ENCODE measurements at regions not wholly inside any gene's neighbourhood (a gene's known extent, or its start where the extent isn't known, plus 50 kb on each side); places are given as distances from the start of the nearest gene placed in this dataset.

DNA sequence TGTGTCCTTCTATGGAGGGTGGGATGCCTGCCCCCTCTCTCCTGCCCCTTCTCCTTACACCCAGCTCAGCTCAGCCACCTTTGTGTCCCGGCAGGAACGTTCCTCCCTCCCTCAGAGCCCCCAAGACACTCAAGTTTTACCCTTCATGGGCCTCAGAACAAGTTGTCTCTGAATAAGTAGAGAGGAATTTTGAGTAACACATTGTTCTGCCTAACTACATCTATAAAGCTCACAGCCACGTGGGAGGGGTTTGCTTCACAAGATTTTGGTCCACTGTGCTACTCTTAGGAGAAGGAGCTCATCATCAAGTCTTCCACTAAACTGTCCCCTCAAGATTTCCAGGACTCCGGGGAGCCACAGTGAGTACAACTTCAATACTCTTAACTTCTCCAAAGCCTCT, 51.6 kb upstream of the ZNF32 start:
- H3K4me3 ChIP-seq (ENCODE audit: low read length): no peak overlapping the region
- TF ChIP-seq, protein P1, sequence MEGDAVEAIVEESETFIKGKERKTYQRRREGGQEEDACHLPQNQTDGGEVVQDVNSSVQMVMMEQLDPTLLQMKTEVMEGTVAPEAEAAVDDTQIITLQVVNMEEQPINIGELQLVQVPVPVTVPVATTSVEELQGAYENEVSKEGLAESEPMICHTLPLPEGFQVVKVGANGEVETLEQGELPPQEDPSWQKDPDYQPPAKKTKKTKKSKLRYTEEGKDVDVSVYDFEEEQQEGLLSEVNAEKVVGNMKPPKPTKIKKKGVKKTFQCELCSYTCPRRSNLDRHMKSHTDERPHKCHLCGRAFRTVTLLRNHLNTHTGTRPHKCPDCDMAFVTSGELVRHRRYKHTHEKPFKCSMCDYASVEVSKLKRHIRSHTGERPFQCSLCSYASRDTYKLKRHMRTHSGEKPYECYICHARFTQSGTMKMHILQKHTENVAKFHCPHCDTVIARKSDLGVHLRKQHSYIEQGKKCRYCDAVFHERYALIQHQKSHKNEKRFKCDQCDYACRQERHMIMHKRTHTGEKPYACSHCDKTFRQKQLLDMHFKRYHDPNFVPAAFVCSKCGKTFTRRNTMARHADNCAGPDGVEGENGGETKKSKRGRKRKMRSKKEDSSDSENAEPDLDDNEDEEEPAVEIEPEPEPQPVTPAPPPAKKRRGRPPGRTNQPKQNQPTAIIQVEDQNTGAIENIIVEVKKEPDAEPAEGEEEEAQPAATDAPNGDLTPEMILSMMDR (conservative IDR thresholded peaks at IDR 0.05; ENCODE audit: low read depth, low read length): no peak
- DNase-seq (ENCODE audit: low read depth): no peak

DNA sequence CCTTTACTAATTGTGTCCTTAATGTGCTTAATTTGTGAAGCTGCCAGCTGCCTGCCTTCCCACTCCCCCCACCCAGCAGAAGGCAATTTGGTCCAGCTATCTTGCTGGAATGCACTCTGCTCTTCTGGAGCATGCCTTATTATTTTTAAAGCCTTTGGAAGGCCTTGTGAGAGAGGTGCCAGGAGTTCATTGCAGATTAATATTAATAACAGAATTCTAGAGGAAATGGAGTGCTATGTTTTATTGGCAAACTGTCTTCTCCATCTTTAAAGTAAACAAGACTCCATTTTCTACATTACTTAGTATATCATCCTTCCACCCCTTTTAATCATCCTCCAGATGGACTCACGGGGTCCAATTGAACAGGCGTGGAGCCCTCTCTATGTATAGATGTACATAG, 50.8 kb upstream of the ZNF32 start:
- no peak overlapping the region for H3K4me3 ChIP-seq (ENCODE audit: low read length)
- TF ChIP-seq, protein P1 (conservative IDR thresholded peaks at IDR 0.05; ENCODE audit: low read depth, low read length): no peak
- DNase-seq (ENCODE audit: low read depth): no peak
